ENCODE measurements at regions not wholly inside any gene's neighbourhood (a gene's known extent, or its start where the extent isn't known, plus 50 kb on each side); places are given as distances from the start of the nearest gene placed in this dataset.

DNA sequence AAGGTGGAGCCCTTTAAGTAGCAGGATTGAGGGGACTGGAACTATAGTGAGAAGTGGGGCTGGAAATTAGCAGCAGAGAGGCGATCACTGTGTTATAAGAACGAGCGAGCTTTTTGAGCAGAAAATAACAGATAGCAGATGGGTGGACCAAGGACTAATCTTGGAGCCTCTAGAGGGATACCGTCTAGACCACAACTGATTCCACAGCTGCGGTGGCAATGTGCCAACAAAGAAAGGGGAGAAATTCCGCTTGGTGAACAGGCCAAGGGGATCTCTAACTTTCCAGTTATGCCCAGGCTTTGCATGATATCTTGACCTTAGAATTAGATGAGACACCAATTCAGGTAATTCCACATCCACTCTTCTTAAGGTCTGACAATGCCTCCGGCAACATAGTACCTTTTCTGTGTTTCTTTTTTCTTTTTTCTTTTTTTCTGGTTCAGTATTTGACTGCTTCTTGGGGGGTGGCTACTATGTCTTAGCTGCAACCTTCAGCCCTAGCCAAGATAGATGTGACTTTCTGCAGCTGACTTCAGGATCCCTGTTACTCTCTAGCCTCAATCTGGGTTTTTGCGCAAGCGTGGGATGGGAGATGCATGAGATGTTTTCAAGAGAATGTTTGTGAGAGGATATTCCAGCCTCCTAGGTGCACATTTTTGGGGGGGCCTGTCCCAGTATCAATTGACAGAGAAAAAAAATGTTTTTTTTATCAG, 143.4 kb upstream of the CPSF6 start:
- intact Hi-C loops (cut with micrococcal nuclease; ENCODE audit: unreplicated experiment) (no loop called here), in situ Hi-C loops (cut with HindIII; ENCODE audit: low pct_unique_long_range_greater_than_20kb, low sequenced_read_pairs) (no loop called here)
- H3K9me3 ChIP-seq (ENCODE audit: control insufficient read depth, insufficient read depth, low read depth, low read length): no peaks in the 10 kb centered on the region
- TF ChIP-seq, protein P1, sequence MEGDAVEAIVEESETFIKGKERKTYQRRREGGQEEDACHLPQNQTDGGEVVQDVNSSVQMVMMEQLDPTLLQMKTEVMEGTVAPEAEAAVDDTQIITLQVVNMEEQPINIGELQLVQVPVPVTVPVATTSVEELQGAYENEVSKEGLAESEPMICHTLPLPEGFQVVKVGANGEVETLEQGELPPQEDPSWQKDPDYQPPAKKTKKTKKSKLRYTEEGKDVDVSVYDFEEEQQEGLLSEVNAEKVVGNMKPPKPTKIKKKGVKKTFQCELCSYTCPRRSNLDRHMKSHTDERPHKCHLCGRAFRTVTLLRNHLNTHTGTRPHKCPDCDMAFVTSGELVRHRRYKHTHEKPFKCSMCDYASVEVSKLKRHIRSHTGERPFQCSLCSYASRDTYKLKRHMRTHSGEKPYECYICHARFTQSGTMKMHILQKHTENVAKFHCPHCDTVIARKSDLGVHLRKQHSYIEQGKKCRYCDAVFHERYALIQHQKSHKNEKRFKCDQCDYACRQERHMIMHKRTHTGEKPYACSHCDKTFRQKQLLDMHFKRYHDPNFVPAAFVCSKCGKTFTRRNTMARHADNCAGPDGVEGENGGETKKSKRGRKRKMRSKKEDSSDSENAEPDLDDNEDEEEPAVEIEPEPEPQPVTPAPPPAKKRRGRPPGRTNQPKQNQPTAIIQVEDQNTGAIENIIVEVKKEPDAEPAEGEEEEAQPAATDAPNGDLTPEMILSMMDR (IDR thresholded peaks at IDR 0.05): no peak
- TF ChIP-seq TCF7L2 (IDR thresholded peaks at IDR 0.05; ENCODE audit: low read depth, low read length) (no peak), POLR2AphosphoS5 (IDR thresholded peaks at IDR 0.05; ENCODE audit: low read depth, low read length) (no peak), SIN3A (IDR thresholded peaks at IDR 0.05; ENCODE audit: borderline replicate concordance, insufficient read depth, low read depth, low read length) (no peak)
- TF ChIP-seq, protein P2, sequence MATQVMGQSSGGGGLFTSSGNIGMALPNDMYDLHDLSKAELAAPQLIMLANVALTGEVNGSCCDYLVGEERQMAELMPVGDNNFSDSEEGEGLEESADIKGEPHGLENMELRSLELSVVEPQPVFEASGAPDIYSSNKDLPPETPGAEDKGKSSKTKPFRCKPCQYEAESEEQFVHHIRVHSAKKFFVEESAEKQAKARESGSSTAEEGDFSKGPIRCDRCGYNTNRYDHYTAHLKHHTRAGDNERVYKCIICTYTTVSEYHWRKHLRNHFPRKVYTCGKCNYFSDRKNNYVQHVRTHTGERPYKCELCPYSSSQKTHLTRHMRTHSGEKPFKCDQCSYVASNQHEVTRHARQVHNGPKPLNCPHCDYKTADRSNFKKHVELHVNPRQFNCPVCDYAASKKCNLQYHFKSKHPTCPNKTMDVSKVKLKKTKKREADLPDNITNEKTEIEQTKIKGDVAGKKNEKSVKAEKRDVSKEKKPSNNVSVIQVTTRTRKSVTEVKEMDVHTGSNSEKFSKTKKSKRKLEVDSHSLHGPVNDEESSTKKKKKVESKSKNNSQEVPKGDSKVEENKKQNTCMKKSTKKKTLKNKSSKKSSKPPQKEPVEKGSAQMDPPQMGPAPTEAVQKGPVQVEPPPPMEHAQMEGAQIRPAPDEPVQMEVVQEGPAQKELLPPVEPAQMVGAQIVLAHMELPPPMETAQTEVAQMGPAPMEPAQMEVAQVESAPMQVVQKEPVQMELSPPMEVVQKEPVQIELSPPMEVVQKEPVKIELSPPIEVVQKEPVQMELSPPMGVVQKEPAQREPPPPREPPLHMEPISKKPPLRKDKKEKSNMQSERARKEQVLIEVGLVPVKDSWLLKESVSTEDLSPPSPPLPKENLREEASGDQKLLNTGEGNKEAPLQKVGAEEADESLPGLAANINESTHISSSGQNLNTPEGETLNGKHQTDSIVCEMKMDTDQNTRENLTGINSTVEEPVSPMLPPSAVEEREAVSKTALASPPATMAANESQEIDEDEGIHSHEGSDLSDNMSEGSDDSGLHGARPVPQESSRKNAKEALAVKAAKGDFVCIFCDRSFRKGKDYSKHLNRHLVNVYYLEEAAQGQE (IDR thresholded peaks at IDR 0.05; ENCODE audit: insufficient read depth in 1 of 2, low read depth in 2 of 2, low read length in 1 of 2): no peak
- BruUV-seq (replicated peaks): no TSS peak
- no peaks in the 10 kb centered on the region for H3K4me1 ChIP-seq (ENCODE audit: control insufficient read depth, insufficient read depth, low read length)
- H3K27ac ChIP-seq (ENCODE audit: low read length): no peak overlapping the region
- DNase-seq (ENCODE audit: low read depth, low spot score) (no peak), ATAC-seq (no peak)
- no peaks in the 10 kb centered on the region for H3K36me3 ChIP-seq (ENCODE audit: control insufficient read depth, insufficient read depth, low read length)
- no peak overlapping the region for H3K4me3 ChIP-seq (ENCODE audit: low read depth in 2 of 2, low read length in 2 of 2)
- ChIA-PET CTCF (no interaction called here), POLR2A (no interaction called here)
- H3K27me3 ChIP-seq (ENCODE audit: control insufficient read depth, insufficient read depth, low read length): peaks cover 2% of the 10 kb centered on the region; the same call in 1 of the 2 replicates

DNA sequence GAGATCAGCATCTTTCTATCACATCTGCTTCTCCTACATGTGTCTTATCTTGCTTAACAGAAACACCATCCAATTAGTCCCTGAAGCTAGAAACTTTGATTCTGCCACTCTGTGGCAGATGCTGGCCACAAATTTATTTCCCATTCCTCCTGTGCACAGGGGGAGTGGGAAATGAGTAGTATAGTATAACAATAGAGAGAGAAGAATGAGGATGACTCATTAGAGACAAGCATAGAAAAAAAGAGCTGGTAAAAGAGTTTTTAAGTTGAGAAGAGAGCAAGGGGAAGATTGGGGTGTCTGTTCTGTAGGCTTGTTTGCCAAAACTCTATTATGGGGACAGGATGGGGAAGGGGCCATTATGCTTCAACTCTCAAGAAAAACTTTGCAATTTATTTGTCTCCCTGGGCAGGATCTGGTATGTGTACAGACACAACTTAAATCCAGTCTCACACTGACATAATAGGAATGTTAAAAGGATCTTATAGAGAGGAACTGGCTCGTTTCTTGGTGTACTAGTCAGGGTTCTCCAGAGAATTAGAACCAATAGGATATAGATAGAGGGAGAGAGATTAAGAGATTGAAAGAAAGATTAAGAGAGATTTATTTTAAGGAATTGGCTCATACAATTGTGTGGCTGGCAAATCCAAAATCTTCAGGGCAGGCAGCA, 142.6 kb upstream of the CPSF6 start:
- in situ Hi-C loops (cut with HindIII; ENCODE audit: low pct_unique_long_range_greater_than_20kb, low sequenced_read_pairs) (no loop called here), intact Hi-C loops (cut with micrococcal nuclease; ENCODE audit: unreplicated experiment) (no loop called here)
- ChIA-PET POLR2A (no interaction called here), CTCF (no interaction called here)
- H3K27me3 ChIP-seq (ENCODE audit: control insufficient read depth, insufficient read depth, low read length): no peaks in the 10 kb centered on the region
- H3K36me3 ChIP-seq (ENCODE audit: control insufficient read depth, insufficient read depth, low read length): no peaks in the 10 kb centered on the region
- BruUV-seq (replicated peaks): no TSS peak
- no peaks in the 10 kb centered on the region for H3K9me3 ChIP-seq (ENCODE audit: control insufficient read depth, insufficient read depth, low read depth, low read length)
- H3K4me1 ChIP-seq (ENCODE audit: control insufficient read depth, insufficient read depth, low read length): no peaks in the 10 kb centered on the region
- H3K27ac ChIP-seq (ENCODE audit: low read length): no peak overlapping the region
- H3K4me3 ChIP-seq (ENCODE audit: low read depth in 2 of 2, low read length in 2 of 2): no peak overlapping the region
- no peak for TF ChIP-seq POLR2AphosphoS5 (IDR thresholded peaks at IDR 0.05; ENCODE audit: low read depth, low read length)
- no peak for TF ChIP-seq TCF7L2 (IDR thresholded peaks at IDR 0.05; ENCODE audit: low read depth, low read length)
- TF ChIP-seq, protein P2 (IDR thresholded peaks at IDR 0.05; ENCODE audit: insufficient read depth in 1 of 2, low read depth in 2 of 2, low read length in 1 of 2): no peak
- TF ChIP-seq SIN3A (IDR thresholded peaks at IDR 0.05; ENCODE audit: borderline replicate concordance, insufficient read depth, low read depth, low read length): no peak
- TF ChIP-seq, protein P1 (IDR thresholded peaks at IDR 0.05): no peak
- ATAC-seq (no peak), DNase-seq (ENCODE audit: low read depth, low spot score) (no peak)

Measured in Panc1 (cell line).